ENCODE measurements at regions not wholly inside any gene's neighbourhood (a gene's known extent, or its start where the extent isn't known, plus 50 kb on each side); places are given as distances from the start of the nearest gene placed in this dataset.

DNA sequence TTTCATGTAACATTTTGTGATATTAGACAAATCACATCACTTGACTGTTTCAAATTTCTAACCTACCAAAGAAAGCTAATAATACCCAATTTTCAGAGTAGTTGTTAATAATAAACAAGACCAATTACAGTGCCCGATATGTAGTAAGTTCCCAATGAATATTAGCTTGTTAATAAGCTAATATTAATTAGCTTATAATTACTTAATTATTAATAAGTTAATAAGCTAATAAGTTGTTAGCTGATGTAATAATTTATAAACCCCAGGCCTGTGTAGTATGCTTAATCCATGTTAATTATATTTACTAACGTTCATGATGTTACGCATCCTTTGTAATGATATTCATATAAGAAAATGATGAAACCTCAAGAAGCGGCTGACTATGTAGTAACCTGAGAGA is 643.8 kb upstream of the KIRREL3 start:
- H3K4me2 ChIP-seq: no peak overlapping the region
- H3F3A ChIP-seq (replicated peaks; ENCODE audit: low read depth): no peaks in the 10 kb centered on the region
- Mint-ChIP-seq H3K4me3 (no peak overlapping the region), H3K9me3 (no peaks in the 10 kb centered on the region), H3K27me3 (ENCODE audit: insufficient read depth, low read depth, poor library complexity) (no peaks in the 10 kb centered on the region), H3K4me1 (peaks cover 11% of the 10 kb centered on the region; the same call in 2 of the 3 replicates), H3K36me3 (ENCODE audit: low read depth) (no peaks in the 10 kb centered on the region), H3K27ac (no peak overlapping the region)
- no peak overlapping the region for H3K27ac ChIP-seq (ENCODE audit: low read depth)
- H3K4me3 ChIP-seq: no peak overlapping the region
- H3K4me1 ChIP-seq (ENCODE audit: insufficient read depth): no peaks in the 10 kb centered on the region
- H2AFZ ChIP-seq: no peak overlapping the region
- no peaks in the 10 kb centered on the region; the same call in 1 of the 2 replicates for H3K9me2 ChIP-seq (ENCODE audit: insufficient read depth)
- no peaks in the 10 kb centered on the region; the same call in 1 of the 2 replicates for H3K36me3 ChIP-seq (ENCODE audit: insufficient read depth)
- H3K79me2 ChIP-seq (replicated peaks; ENCODE audit: insufficient read depth): no peaks in the 10 kb centered on the region
- no peak for DNase-seq (ENCODE audit: low spot score)
- no peaks in the 10 kb centered on the region for H4K20me1 ChIP-seq (replicated peaks; ENCODE audit: insufficient read depth)
- H3K27me3 ChIP-seq (ENCODE audit: insufficient read depth): no peaks in the 10 kb centered on the region
- no peak for ATAC-seq
- no peak for TF ChIP-seq REST (IDR thresholded peaks at IDR 0.05; ENCODE audit: unreplicated experiment)
- TF ChIP-seq NANOG (IDR thresholded peaks at IDR 0.05; ENCODE audit: borderline replicate concordance): no peak

DNA sequence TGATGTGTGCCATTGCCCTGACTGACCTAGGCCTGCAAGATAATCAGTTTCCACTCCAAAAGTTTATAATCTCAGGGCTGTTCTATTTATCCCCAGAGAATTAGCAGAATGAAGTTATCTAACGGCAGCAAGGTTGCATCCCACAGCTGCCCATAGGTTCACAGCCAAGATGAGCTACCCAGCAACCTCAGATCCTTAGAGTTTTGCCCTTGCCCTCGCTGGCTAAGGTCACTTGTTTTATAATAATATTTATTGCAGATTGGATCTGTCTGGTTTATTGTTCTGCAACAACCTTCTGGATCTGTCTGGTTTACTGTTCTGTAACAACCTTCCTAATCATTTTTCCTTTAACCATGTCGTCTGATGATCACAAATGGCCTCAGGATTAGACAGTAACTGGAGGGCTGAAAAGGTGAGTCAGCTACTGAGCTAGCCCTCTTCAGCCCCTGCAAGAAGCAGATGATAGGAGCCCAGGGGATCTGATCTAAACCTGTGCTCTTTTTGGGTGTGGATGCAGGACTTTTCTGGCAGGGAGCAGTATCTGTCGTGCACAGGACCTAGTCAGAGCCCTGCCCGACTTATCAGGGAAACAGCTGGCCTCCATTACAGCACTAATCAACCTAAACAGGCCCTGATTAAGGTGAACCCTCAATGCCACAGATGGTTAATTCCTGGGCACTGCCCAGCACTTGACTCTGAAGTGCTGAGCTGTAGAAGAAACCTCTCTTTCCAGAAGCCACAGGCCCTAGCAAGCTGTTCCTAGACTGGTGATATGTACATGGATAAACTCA is 642.9 kb upstream of the KIRREL3 start:
- Histone ChIP-seq H4K20me1 (replicated peaks; ENCODE audit: insufficient read depth) (no peaks in the 10 kb centered on the region), H3K4me3 (no peak overlapping the region), H3K9me2 (ENCODE audit: insufficient read depth) (no peaks in the 10 kb centered on the region; the same call in 1 of the 2 replicates), H3K27ac (ENCODE audit: low read depth) (no peak overlapping the region), H3K36me3 (ENCODE audit: insufficient read depth) (no peaks in the 10 kb centered on the region; the same call in 1 of the 2 replicates), H3K4me2 (no peak overlapping the region), H3K27me3 (ENCODE audit: insufficient read depth) (no peaks in the 10 kb centered on the region), H3F3A (replicated peaks; ENCODE audit: low read depth) (no peaks in the 10 kb centered on the region), H3K79me2 (replicated peaks; ENCODE audit: insufficient read depth) (no peaks in the 10 kb centered on the region), H2AFZ (no peak overlapping the region), H3K4me1 (ENCODE audit: insufficient read depth) (no peaks in the 10 kb centered on the region)
- H3K4me3 Mint-ChIP-seq: no peak overlapping the region
- no peak overlapping the region for H3K27ac Mint-ChIP-seq
- no peaks in the 10 kb centered on the region for H3K9me3 Mint-ChIP-seq
- H3K36me3 Mint-ChIP-seq (ENCODE audit: low read depth): no peaks in the 10 kb centered on the region
- ATAC-seq: no peak
- no peak for DNase-seq (ENCODE audit: low spot score)
- peaks cover 11% of the 10 kb centered on the region; the same call in 2 of the 3 replicates for H3K4me1 Mint-ChIP-seq
- H3K27me3 Mint-ChIP-seq (ENCODE audit: insufficient read depth, low read depth, poor library complexity): no peaks in the 10 kb centered on the region
- TF ChIP-seq, protein P1, sequence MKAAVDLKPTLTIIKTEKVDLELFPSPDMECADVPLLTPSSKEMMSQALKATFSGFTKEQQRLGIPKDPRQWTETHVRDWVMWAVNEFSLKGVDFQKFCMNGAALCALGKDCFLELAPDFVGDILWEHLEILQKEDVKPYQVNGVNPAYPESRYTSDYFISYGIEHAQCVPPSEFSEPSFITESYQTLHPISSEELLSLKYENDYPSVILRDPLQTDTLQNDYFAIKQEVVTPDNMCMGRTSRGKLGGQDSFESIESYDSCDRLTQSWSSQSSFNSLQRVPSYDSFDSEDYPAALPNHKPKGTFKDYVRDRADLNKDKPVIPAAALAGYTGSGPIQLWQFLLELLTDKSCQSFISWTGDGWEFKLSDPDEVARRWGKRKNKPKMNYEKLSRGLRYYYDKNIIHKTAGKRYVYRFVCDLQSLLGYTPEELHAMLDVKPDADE (IDR thresholded peaks at IDR 0.05): no peak
- TF ChIP-seq STAT1 (IDR thresholded peaks at IDR 0.05; ENCODE audit: unreplicated experiment) (no peak), CREB1 (CRISPR knock-in tag; IDR thresholded peaks at IDR 0.05; ENCODE audit: low read depth) (no peak), JUNB (IDR thresholded peaks at IDR 0.05; ENCODE audit: unreplicated experiment) (no peak), ZNF331 (CRISPR knock-in tag; IDR thresholded peaks at IDR 0.05; ENCODE audit: low read depth) (no peak), REST (IDR thresholded peaks at IDR 0.05; ENCODE audit: unreplicated experiment) (no peak), EZH2phosphoT487 (IDR thresholded peaks at IDR 0.05; ENCODE audit: unreplicated experiment) (no peak), ZNF114 (CRISPR knock-in tag; IDR thresholded peaks at IDR 0.05) (no peak), NANOG (IDR thresholded peaks at IDR 0.05; ENCODE audit: borderline replicate concordance) (no peak), POLR2AphosphoS5 (IDR thresholded peaks at IDR 0.05; ENCODE audit: low read depth) (no peak)
- TF ChIP-seq, protein P2, sequence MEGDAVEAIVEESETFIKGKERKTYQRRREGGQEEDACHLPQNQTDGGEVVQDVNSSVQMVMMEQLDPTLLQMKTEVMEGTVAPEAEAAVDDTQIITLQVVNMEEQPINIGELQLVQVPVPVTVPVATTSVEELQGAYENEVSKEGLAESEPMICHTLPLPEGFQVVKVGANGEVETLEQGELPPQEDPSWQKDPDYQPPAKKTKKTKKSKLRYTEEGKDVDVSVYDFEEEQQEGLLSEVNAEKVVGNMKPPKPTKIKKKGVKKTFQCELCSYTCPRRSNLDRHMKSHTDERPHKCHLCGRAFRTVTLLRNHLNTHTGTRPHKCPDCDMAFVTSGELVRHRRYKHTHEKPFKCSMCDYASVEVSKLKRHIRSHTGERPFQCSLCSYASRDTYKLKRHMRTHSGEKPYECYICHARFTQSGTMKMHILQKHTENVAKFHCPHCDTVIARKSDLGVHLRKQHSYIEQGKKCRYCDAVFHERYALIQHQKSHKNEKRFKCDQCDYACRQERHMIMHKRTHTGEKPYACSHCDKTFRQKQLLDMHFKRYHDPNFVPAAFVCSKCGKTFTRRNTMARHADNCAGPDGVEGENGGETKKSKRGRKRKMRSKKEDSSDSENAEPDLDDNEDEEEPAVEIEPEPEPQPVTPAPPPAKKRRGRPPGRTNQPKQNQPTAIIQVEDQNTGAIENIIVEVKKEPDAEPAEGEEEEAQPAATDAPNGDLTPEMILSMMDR (conservative IDR thresholded peaks at IDR 0.05; ENCODE audit: low read depth in 2 of 2): no peak

Measured in GM23338 (cell line).